Prostate gland (tissue), 2 donors: ENCODE measurements at regions not wholly inside any gene's neighbourhood (a gene's known extent, or its start where the extent isn't known, plus 50 kb on each side); places are given as distances from the start of the nearest gene placed in this dataset.

Experiments used
- CTCF ChIP-seq, 4 experiments: fragments of 200-600 bp in 2 of 4; fragments of 450-650 bp in 2 of 4; sonication (generic) in 2 of 4; IDR thresholded peaks; 1 replicate in 3 of 4; 2 replicates in 1 of 4; pipeline ENCODE4 v1.5.1; 2016 to 2019; ENCODE audit warnings: antibody characterized with exemption in 4 of 4, mild to moderate bottlenecking in 2 of 4, moderate library complexity in 2 of 4
- POLR2A ChIP-seq: fragments of 450-650 bp; IDR thresholded peaks from one replicate; pipeline ENCODE4 v1.6.1; 2016; ENCODE audit warnings: antibody characterized with exemption, mild to moderate bottlenecking
- POLR2AphosphoS5 ChIP-seq: sonication (generic); formaldehyde crosslinking; IDR thresholded peaks from one replicate; pipeline ENCODE4 v1.6.1; 2017; ENCODE audit warnings: antibody characterized with exemption

GRCh38 chr3:154776549-154777225 lies 303.4 kb upstream of the MME start:
- TF ChIP-seq CTCF (IDR thresholded peaks at IDR 0.05) (no peak), POLR2AphosphoS5 (no peak), POLR2A (no peak)
